NCI-H2171 (cell line): ENCODE measurements at regions not wholly inside any gene's neighbourhood (a gene's known extent, or its start where the extent isn't known, plus 50 kb on each side); places are given as distances from the start of the nearest gene placed in this dataset.
"Not testable (repeated sequence)": the region's sequence is repeated elsewhere in the genome, so short reads cannot be mapped to it uniquely, and the experiment has no call there.

ENCODE experiments used
- DNase-seq: peaks from one replicate; lab custom pipeline; 2025; lab: John Stamatoyannopoulos, UW

- no peak for DNase-seq
These were observed 975.8 kb downstream of the C4orf33 start for GRCh38 chr4:130071746-130072145.

DNA sequence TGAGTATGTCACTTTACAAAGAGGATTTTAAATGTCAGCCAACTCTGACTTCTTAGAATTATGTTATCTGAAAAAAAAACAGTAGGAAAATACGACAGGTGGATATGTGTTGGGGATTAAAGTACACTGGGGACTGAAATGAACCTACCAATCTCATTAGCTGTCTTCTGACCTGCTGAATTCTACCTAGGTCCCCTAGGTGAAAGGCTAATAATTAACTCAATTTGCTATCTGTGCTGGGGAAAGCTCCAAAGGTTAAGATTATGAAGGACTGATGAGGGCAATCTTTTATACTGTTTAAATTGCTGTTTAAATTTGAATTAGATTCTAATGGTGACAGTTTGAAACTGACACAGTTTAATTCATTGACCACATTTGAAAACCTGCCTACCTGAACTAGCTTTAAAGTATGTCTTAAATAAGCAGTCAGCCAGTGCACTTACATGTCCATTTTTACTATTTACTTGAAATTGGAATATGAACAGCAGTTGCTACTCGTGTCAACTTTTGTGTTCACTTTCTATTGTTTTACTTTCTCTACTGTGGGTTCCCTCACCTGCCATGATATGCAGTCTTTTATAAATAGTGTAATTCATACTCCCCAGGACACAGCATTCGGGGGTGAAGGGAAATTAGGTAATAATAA is 977.3 kb downstream of the C4orf33 start:
- no peak for DNase-seq

GRCh38 chr4:130074096-130074495 is 978.1 kb downstream of the C4orf33 start:
- DNase-seq: no peak

DNA sequence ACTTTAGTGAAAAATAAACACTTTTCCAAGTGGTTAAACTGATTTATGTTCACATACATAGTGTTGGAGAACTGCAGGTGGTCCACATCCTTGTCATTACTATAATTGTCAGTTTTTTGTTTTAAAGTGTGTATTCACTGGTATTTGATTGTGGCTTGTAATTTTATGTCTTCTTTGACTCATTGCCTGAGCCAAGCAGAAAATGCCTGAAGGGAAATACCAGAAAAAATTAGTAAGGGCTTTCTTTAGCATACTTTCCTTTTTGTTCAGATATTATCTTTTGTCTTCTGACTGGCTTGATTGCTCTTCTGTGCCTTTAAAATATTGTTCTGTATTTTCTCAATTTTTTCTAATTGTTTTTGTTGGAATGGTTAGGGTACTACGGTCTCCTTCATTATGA is 981.3 kb downstream of the C4orf33 start:
- DNase-seq: no peak

DNA sequence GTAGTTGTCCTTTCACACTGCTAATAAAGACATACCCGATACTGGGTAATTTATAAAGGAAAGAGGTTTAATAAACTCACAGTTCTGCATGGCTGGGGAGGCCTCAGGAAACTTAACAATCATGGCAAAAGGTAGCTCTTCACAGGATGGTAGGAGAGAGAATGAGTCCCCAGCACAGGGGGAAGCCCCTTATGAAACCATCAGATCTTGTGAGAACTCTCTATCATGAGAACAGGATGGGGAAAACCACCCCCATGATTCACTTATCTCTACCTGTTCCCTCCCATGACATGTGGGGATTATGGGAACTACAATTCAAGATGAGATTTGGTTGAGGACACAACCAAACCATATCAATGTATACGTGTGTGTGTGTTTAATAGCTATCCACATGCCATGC is 983.1 kb downstream of the C4orf33 start:
- not testable (repeated sequence) for DNase-seq

- no peak for DNase-seq
These were observed 985.0 kb downstream of the C4orf33 start for GRCh38 chr4:130080872-130081451.

- no peak for DNase-seq
These were observed 994.5 kb downstream of the C4orf33 start for GRCh38 chr4:130090427-130090826.

- no peak for DNase-seq
These were observed 996.4 kb downstream of the C4orf33 start for GRCh38 chr4:130092187-130093015.

DNA sequence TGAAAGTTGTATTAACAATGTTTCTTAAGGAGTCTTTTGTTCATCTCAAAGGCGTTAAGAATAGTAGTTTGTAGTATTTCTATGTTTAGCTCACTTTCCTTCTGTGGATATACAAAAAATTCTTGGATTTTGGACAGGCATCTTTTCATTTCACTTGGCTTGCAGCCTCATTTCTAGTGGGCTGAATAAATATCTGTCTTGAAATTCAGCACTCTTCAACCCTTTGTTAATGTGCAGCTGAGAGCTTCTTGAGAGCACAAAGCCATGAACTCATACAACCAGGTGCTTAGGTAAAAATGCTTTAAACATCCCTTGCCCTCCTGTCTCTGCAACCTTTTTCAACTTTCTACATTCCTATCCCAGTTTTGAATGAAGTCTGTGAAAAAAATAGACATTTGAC is 1003.2 kb downstream of the C4orf33 start:
- no peak for DNase-seq

- DNase-seq: no peak
These were observed 1014.2 kb downstream of the C4orf33 start for GRCh38 chr4:130110189-130110588.

GRCh38 chr4:130110770-130111169 is 1014.8 kb downstream of the C4orf33 start:
- DNase-seq: no peak

DNA sequence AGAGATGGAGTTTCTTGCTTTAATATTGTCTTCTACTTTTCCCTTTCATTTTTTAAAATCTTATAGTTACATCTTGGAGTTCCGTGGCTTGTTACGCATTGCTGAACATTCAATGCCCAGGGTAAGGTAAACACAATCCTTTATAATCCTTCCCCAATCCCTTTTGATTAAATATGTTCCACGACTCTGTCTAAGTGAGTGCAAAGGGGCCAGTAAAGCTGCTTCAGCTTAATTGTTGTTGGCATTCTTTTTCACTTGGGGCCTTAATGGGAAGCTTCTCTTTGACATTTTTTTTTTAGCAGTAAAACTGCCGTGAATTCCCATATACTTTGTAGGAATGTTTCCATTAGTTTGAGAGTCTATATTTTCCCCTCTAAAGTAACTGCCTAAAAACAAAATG is 1028.1 kb downstream of the C4orf33 start:
- DNase-seq: no peak

GRCh38 chr4:130125467-130125866 is 1029.5 kb downstream of the C4orf33 start:
- DNase-seq: no peak

- no peak for DNase-seq
These were observed 1031.3 kb downstream of the C4orf33 start for GRCh38 chr4:130127297-130127696.

- DNase-seq: peak; percentile 80
These were observed 1035.6 kb downstream of the C4orf33 start for GRCh38 chr4:130131536-130131935.

DNA sequence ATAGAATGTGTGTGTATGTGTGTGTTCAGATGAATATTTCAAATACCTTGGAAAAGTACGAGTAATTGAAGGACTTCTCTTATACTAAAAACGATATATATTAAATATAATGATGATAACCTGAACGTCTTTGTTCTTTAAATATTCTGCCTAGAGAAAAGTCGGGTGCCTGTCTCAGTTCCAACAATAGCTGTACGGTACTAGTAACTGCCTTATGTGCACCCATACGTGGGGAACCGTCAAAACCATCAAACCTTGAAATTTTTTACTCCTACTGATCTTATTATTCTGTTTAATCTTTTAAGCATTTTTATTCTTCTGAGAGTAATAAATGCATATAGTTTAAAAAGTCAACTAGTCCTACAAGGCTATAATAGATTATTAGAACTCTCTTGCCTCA is 1045.7 kb downstream of the C4orf33 start:
- no peak for DNase-seq

- DNase-seq: no peak
These were observed 1047.7 kb downstream of the C4orf33 start for GRCh38 chr4:130143656-130144055.

DNA sequence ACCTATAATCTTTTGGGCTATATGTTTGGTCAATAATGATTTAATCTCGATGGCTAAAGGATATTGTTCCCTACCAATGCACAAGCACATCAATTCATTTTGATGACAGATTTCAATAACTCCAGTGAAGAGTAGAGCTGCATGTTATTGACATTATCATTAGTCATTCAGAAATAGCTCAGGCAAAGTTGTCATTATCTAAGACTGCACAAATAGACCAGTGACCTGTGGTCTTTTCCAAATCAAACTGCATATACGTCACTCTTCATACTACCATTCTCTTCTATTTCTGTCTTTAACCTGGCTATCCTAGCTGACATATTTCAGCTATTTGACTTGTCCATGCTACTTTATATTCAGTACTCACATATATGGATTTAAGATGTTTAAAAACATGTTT is 1050.8 kb downstream of the C4orf33 start:
- DNase-seq: no peak

DNA sequence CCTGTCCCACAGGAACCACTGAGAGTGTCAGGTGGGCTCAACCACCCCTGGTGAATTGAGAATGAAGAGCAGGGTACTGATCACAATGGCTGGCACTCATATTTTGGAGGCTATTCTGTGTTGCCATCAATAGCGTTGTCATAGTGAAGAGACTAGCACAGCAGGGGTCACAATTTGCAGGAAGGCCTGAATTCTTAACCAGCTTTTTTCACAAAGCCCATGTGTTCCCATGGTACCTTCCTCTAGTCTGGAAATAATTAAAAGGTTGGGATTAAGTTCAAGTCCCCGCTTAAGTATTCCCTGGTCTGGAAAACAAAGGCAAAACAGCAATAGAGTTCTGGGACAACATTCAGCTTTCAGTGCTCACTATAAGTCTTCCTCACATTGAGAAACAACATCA is 1051.7 kb downstream of the C4orf33 start:
- DNase-seq: no peak

GRCh38 chr4:130154901-130155300 is 1058.9 kb downstream of the C4orf33 start:
- DNase-seq: no peak

- DNase-seq: no peak
These were observed 1067.7 kb downstream of the C4orf33 start for GRCh38 chr4:130163701-130164100.

DNA sequence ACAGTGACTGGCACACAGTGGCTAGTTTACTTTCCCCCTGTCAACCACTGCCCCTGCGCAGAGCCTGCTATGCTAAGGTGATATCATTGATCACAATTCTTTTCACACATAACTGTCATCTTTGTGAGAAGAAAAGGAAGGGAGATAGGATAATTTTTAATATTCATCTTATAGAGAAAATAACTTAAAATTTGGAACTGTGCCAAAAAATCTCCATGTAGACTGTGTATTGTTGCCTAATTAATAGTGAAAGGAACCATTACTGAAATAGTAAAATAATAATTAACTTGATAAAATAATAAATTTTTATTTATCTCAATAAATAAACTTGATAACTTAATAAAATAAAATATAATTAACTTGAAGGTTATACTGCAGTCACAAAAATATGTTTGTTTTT is 1069.4 kb downstream of the C4orf33 start:
- DNase-seq: no peak

DNA sequence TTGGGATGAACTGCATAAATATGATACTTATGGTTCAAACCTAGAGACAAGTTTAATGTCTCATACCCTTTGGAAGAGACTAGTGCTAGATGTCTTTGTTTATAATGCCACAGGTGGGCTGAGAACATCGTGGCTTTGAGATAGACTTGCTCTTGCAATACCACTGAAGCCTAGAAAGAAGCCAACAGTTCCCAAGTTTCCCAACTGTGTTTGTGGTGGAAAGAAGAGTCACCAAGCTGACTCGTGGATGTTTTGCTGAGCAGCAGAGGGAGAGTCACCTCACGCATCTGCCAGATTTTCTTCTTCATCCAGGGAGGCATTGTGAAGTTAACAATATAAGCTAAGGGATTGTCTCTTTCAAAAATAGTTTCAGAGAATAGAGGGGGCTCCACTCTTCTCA is 1076.2 kb downstream of the C4orf33 start:
- DNase-seq: no peak
